Esophagus squamous epithelium (tissue), 4 donors: ENCODE measurements at regions not wholly inside any gene's neighbourhood (a gene's known extent, or its start where the extent isn't known, plus 50 kb on each side); places are given as distances from the start of the nearest gene placed in this dataset.

Experiments used
- CTCF ChIP-seq, 6 experiments: fragments of 450-650 bp in 4 of 6; fragments of 200-600 bp in 2 of 6; sonication (generic) in 2 of 6; IDR thresholded peaks; one replicate each; pipeline ENCODE4 v1.5.1; 2016 to 2019; ENCODE audit warnings: antibody characterized with exemption in 6 of 6, mild to moderate bottlenecking in 4 of 6, moderate library complexity in 4 of 6
- POLR2A ChIP-seq, 4 donors: fragments of 450-650 bp; IDR thresholded peaks; one replicate each; pipeline ENCODE4 v1.6.1; 2017; ENCODE audit warnings: antibody characterized with exemption in 4 of 4, mild to moderate bottlenecking in 4 of 4, moderate library complexity in 3 of 4

- TF ChIP-seq CTCF (IDR thresholded peaks at IDR 0.05): no peak
- TF ChIP-seq POLR2A (IDR thresholded peaks at IDR 0.05): no peak
Measured at GRCh38 chr7:110076194-110076593, 1014.7 kb upstream of the LRRN3 start.
